Pons (tissue), 1 donor: ENCODE measurements at regions not wholly inside any gene's neighbourhood (a gene's known extent, or its start where the extent isn't known, plus 50 kb on each side); places are given as distances from the start of the nearest gene placed in this dataset.

Source experiments
- DNase-seq: peaks from one replicate; pipeline ENCODE4 v3.0.0-alpha.2; 2016; ENCODE audit warnings: low spot score

DNA sequence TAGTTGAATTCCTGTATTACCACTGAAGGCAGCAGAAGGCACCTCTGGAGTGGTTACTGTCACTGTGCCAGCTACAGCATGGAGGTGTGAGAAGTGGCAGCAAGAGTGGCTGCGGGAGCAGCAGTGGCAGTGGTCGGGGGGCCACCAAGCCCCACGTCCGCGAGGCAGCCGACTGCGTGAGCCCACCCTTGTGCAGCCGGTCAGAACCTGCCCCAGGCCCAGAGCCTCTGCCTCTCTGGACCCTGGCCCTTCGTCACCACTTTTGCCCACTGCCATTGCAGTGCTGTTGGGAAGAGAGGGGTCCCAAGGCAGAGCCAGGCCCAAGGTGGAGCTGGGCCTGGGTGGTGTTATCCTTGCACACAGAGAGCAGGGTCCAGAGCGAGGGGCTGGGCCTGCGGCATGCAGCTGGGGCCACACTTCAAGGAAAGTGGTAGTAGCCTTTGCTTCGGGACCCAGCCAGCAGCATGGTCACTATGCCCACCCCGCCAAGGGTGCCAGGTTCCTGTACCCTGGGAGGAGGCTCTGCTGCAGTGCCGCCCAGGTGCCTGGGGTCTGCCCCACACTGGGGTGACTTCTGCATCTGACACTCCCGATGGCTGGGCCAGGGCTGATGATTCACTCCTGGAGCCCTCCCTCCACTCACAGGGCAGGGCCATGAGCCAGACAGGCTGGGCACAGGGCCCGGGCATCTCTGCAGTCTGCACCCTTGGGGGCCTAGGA is 450.1 kb upstream of the LRATD1 start:
- DNase-seq = no peak

GRCh38 chr2:14185906-14186305 is 446.6 kb upstream of the LRATD1 start:
- no peak for DNase-seq

- no peak for DNase-seq
These were observed 444.1 kb upstream of the LRATD1 start for GRCh38 chr2:14188446-14188845.

- DNase-seq = no peak
These were observed 442.6 kb upstream of the LRATD1 start for GRCh38 chr2:14189929-14190328.

DNA sequence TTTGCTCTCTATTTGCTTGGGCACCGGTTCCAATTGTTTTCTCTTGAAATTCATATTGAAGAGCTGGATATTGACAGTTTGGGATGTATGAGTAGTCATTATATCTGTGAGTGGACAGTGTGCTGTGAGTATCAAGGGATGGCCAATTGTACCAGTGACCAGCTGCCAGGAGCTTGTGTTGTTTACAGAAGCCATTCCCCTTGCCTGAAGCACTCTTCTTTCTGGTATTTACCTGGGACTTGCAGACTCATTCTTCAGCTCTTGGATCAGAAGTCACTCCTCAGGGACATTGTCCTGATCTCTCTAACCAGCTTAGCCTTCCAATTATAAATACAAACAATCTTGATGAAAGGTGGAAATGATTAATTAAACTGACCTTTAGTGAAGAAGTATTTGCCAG is 438.3 kb upstream of the LRATD1 start:
- no peak for DNase-seq

DNA sequence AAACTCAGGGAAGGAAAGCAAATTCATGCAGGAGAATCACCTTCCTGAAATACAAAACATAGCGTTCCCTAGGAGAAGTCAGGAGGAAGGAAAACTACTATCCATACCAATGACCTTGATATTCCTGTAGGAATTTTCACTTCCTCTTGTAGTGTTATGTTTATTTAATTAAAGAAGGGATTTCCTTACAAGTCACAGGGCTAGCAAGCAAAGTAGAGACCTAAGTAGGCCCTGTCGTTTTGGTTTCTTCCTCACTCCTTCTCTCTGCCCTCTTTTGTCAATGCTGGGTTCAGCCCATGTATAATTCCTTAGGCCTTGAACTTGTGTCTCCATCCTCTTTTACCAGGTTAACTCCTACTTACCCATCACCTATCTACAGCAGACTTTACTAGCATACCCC is 435.2 kb upstream of the LRATD1 start:
- no peak for DNase-seq

DNA sequence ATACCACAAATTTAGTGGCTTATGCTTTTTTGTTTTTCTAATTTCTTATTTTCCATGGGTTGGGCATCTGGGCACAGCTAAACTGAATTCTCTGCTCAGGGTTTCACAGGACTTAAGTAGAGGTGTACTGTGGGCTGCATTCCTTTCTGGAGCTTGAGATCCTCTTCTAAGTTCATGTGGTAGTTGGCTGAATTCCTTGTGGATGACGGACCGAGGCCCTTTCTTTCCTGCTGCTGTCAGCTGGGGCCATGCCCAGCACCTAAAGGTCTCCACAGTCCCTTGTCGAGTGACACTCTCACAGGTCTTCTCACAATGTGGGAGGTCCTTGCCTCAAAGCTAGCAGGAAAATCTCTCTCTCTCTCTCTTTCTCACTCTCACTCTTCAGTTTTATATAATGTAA is 433.5 kb upstream of the LRATD1 start:
- DNase-seq = no peak

- no peak for DNase-seq
These were observed 413.2 kb upstream of the LRATD1 start for GRCh38 chr2:14219306-14219705.

DNA sequence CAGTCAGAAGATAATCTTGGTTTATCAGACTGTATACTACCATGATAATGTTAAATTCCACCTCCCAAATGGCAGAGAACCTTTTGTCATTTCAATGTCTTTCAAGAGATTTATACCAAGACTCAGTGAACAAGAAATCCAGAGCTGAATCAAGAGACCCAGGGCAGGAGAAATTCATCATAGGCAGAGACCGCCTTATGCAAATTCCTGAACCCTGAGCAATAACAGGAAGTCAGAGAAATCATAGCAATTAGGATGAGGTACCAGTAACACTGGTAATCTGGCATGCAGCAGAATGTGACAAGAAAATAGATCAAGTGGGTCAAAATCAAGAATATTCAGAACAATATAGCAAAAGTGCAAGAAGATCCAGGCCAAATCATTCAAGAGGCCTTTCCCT is 412.4 kb upstream of the LRATD1 start:
- DNase-seq = no peak

GRCh38 chr2:14221466-14221865 is 411.1 kb upstream of the LRATD1 start:
- DNase-seq = no peak

DNA sequence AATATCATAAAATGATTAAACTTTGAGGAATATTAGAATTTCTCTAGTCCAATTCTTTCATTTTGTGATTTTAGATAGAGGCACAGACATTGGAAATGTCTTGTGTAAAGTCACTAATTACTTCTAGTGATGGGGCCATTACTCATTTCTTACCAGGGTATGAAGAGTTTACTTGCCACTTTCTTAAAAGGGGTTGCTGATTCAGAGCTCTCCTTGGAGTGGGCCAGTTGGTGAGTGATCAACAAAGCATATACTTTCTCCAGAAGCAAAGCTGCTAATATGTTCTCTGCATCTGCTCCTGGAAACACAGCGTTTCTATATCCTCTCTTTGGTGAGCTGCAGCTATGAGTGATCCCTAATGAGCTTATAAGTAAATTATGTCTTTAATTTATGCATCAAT is 408.9 kb upstream of the LRATD1 start:
- no peak for DNase-seq

DNA sequence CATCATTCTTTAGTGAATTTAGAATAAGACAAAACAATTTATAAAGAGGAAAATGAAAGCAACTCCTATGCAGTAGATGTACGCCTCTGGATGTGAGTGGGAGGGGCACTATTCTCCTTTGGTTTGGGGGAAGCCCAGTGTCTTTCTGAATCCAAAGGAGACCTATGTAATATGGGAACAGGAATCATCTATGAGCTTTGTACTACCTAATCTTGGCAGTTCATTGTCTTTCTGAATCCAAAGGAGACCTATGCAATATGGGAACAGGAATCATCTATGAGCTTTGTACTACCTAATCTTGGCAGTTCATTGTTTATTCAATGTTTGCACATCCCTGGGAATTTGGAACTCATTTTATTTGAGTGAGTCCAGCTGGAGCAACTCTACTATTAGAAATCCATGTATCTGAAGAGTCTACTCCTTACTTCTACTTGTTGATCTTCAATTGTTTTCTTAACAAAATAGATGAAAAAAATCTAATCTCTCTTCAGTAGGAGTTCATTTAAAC is 401.1 kb upstream of the LRATD1 start:
- no peak for DNase-seq

DNA sequence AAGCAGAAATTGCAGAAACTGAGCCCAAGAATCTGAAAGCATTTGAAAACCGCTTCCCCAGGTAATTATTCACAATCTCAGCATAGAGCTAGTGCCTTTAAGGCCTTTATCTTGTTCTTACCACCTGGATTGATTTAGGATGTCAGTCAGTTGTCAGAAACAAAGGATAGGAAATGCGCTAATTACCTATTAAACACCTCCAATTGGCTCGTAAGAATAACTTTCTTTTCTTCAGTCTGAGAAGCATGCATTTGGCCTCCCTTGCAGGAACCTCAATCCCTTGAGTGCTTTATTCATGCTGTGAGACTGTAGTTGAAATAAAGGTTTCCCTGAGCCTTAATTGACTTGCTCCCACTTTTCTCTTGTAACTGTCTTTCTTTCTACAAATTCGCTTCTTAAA is 400.3 kb upstream of the LRATD1 start:
- no peak for DNase-seq

DNA sequence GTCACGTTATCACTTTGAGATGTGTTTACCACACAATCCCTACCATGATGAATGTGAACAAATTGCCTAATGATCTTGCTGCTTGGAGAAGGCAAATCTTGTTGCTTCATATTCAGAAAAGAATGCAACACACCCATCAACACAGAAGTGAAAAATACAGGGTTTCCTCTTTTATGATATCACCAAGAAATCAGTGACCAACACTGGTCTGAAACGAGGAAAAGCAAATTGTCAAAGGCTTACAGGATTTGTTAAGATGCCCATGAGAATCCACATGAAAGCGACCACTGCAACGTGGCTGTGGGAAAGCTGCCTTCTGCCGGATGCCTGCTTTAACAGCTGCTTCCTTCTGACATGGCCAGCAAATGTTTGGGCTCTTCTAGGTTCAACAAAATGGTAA is 397.6 kb upstream of the LRATD1 start:
- no peak for DNase-seq

GRCh38 chr2:14235667-14236066 is 396.9 kb upstream of the LRATD1 start:
- DNase-seq = no peak

- no peak for DNase-seq
These were observed 394.6 kb upstream of the LRATD1 start for GRCh38 chr2:14237902-14238301.

- no peak for DNase-seq
These were observed 392.9 kb upstream of the LRATD1 start for GRCh38 chr2:14239605-14240004.

DNA sequence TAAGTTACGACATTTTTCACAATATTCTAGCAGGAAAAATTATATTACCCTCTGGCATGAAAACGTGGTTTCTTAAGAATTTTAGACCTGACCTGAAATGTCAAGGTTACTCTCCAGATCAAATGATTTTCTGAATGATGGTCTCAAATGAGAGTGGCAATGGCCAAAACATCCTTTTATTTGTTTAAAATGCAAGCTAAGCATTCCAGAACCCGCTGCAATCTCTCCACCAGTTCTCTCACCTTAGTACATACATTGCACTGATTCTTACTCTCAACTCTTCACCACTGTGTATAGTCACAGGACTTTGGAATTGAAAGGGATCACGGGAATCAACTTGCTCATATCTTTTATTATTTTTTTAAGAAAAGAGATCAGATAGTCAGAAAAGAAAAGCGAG is 391.6 kb upstream of the LRATD1 start:
- no peak for DNase-seq

- DNase-seq = no peak
These were observed 386.6 kb upstream of the LRATD1 start for GRCh38 chr2:14245901-14246300.

DNA sequence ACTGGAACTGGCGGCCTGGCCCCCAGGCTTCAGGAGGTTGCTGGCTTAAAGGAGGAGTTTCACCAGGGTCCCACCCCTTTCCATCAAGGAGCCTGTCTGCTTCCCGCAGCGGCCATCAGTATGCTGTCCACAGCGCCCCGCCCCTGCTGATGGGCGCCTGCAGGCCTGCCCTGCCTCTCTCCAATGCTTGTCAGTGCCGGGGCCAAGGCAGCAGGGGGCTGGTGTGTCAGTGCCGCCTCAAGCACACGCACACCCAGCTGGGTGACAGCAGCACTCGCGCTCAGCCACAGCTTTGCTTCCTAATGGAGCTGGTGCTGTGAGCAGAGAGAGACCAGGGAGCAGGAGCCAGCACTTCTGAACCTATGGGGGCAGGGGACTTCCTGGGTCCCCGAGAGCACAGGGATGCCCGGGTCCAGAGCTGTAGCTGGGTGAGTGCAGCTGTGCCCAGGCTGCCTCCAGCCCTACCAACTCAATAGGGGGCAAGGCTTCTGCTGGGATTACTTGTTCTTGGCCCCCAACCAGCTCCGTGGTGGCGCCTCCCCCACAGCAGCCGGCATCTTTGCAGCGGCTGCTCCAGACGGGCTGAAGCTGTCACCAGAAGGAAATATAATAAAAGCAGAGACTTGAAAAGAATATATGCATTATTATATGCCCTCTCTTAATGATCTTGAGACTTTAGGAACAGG is 377.2 kb upstream of the LRATD1 start:
- no peak for DNase-seq

DNA sequence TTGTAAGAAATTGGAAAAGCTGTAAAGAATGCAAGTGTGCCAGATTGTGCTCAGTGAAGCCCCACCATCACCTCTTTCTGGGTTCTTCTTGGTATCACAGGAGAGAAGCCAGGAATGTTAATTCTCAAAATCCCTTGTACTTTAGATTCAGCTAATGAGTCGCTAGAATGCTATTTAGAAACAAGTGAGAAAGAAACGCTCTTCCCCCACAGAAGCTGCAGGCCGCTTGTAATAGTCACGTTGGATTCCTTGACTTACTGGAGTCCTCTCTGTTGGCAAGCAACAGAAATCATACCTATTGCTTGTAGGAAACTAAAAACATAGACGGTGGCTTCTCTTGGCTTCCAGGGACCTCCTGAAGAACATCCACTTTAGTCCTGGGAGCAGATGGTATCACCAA is 375.6 kb upstream of the LRATD1 start:
- no peak for DNase-seq

DNA sequence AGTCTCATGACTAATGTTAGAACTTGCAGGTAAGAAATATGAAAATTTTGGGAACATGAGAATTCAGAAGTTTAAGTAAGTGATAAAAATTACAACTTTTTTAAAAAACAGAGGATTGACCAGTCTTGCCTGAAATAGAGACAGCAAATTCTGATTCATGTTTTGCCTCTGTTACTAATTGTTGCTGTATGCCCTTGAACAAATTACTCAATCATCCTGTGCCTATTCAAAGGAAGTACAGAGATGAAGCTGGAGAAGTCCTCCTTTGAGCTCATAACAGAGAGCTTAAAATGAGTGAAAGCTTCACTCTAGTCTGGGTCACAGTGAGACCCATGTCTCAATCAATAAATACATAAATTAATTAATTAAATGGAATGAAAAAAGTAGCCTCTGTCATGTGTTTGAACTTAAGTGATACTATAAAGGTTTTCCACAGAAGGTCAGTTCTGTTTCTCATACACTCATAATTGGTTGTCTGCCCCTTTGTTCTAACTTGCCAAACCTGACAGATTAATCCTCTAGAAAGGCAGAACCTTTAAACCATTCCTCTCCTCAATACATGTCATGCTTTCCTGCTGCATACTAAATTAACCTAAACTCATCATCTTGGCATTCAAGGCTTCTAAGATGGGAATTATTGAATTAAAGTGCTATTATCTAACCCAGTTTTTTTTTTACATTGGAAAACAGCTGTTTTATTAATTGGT is 374.6 kb upstream of the LRATD1 start:
- DNase-seq = no peak

GRCh38 chr2:14261771-14262170 is 370.7 kb upstream of the LRATD1 start:
- DNase-seq = no peak
